Naive thymus-derived CD4-positive, alpha-beta T cell (primary cell): ENCODE measurements at regions not wholly inside any gene's neighbourhood (a gene's known extent, or its start where the extent isn't known, plus 50 kb on each side); places are given as distances from the start of the nearest gene placed in this dataset.

Experiments
- ATAC-seq: fragments of 150-1000 bp; cut with Tn5 transposase; 2 replicates; pipeline ENCODE4 v1.10.0; 2021; ENCODE audit warnings: mild to moderate bottlenecking, moderate library complexity
- CTCF ChIA-PET: fragments of 350-600 bp; sonication (Branson Sonifier 250); formaldehyde crosslinking; loops from one replicate; lab custom pipeline; 2021; ENCODE audit warnings: antibody characterized with exemption; lab: Charles Lee
- POLR2A ChIA-PET: fragments of 350-600 bp; sonication (Branson Sonifier 250); formaldehyde crosslinking; loops from one replicate; lab custom pipeline; 2021; ENCODE audit warnings: antibody characterized with exemption, inconsistent platforms; lab: Charles Lee
- DNase-seq, 9 donors: peaks; one replicate each; pipeline versions ENCODE4 v3.0.0 to v3.0.0-alpha.2; 2020 to 2022; ENCODE audit warnings: mixed read lengths in 1 of 9
- H3K27ac ChIP-seq: one replicate; pipeline ENCODE4 v1.7.0; 2013; ENCODE audit warnings: mild to moderate bottlenecking, low read depth, low read length, moderate library complexity
- H3K27me3 ChIP-seq, 2 donors: one replicate each; pipeline ENCODE4 v1.7.0; 2013; ENCODE audit warnings: low read length in 2 of 2, mild to moderate bottlenecking in 2 of 2, moderate library complexity in 2 of 2; ENCODE audit not compliant: control insufficient read depth in 2 of 2, insufficient read depth in 2 of 2
- H3K36me3 ChIP-seq, 3 experiments: 1 replicate in 2 of 3; 2 replicates in 1 of 3; pipeline ENCODE4 v1.7.0; 2013; ENCODE audit warnings: low read length in 3 of 3, mild to moderate bottlenecking in 3 of 3, moderate library complexity in 1 of 3; ENCODE audit not compliant: insufficient read depth in 3 of 3, control insufficient read depth in 2 of 3
- H3K4me1 ChIP-seq, 2 donors: one replicate each; pipeline ENCODE4 v1.7.0; 2013; ENCODE audit warnings: low read length in 2 of 2, mild to moderate bottlenecking in 2 of 2, moderate library complexity in 1 of 2; ENCODE audit not compliant: control insufficient read depth in 2 of 2, insufficient read depth in 2 of 2
- H3K4me3 ChIP-seq: 2 replicates; pipeline ENCODE4 v1.7.0; 2013; ENCODE audit warnings: mild to moderate bottlenecking, low read length
- H3K9me3 ChIP-seq, 3 experiments: 1 replicate in 2 of 3; 2 replicates in 1 of 3; pipeline ENCODE4 v1.7.0; 2013; ENCODE audit warnings: low read length in 3 of 3; ENCODE audit not compliant: control insufficient read depth in 2 of 3
- H3K27ac Mint-ChIP-seq, 9 donors: one replicate each; pipeline ENCODE4 v1.8.0; 2020 to 2022; ENCODE audit warnings: mixed read lengths in 9 of 9, mild to moderate bottlenecking in 8 of 9, moderate library complexity in 5 of 9, inconsistent platforms in 2 of 9
- H3K27me3 Mint-ChIP-seq, 5 donors: one replicate each; pipeline ENCODE4 v1.8.0; 2021 to 2022; ENCODE audit warnings: mixed read lengths in 5 of 5, mild to moderate bottlenecking in 1 of 5
- H3K36me3 Mint-ChIP-seq, 5 donors: one replicate each; pipeline ENCODE4 v1.8.0; 2020 to 2022; ENCODE audit warnings: mixed read lengths in 5 of 5, mild to moderate bottlenecking in 3 of 5, inconsistent platforms in 1 of 5
- H3K4me1 Mint-ChIP-seq, 7 donors: one replicate each; pipeline ENCODE4 v1.8.0; 2020 to 2022; ENCODE audit warnings: mixed read lengths in 7 of 7, mild to moderate bottlenecking in 3 of 7, inconsistent platforms in 1 of 7
- H3K4me3 Mint-ChIP-seq, 10 donors: one replicate each; pipeline ENCODE4 v1.8.0; 2020 to 2022; ENCODE audit warnings: mild to moderate bottlenecking in 10 of 10, mixed read lengths in 10 of 10, moderate library complexity in 6 of 10, inconsistent platforms in 2 of 10
- H3K9me3 Mint-ChIP-seq, 11 donors: one replicate each; pipeline ENCODE4 v1.8.0; 2020 to 2022; ENCODE audit warnings: mixed read lengths in 11 of 11, mild to moderate bottlenecking in 4 of 11, inconsistent platforms in 1 of 11, moderate library complexity in 1 of 11
- intact Hi-C, 2 donors: fragments of 100-400 bp; cut with micrococcal nuclease; formaldehyde crosslinking; loops; one replicate each; pipeline ENCODE4 v1.15.1; 2023

DNA sequence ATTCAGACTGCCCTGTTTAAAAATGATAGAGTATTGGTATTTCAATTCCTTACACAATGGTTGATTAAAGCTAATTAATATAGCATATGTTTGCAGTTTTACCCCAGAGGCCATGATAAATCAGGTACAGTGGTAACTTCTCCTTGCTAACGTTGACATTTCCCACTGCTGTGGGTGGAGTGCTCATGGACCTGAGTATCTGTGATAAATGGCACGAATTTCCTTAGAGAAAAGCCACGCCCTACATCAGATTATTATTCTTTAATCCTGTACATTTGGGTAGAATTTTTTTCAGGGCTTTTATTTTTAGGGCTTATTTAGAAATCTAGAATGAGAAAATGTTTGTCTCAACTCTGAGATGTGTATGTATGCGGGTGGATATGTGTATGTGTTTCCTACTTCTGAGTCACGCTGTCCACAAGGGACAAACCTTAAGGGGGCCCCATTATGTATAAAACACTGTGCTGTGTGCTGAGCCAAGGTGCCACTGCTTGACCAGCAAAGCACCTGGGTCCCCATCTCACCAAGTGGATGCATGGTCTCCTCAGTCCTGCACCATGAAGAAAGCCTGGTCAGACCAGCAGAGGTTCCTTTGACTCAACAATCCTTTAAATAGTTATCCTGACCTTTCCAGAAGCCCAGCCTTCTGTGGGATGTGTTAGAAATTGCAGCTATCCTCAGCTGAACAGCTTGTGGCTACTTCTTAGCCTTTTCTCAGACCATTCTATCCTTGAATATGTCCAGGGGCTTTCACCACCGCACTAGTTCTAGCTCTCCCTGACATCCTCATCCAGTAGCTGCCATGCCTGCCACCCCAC lies 57.9 kb upstream of the STK38L start:
- H3K27me3 ChIP-seq = no peaks in the 10 kb centered on the region
- Mint-ChIP-seq H3K27ac (no peak overlapping the region), H3K27me3 (no peaks in the 10 kb centered on the region), H3K4me3 (no peak overlapping the region), H3K4me1 (peaks cover 2 to 16% (median 7%) of the 10 kb centered on the region in 7 donors), H3K9me3 (peaks cover 0 to 3% (median 0%) of the 10 kb centered on the region in 11 donors), H3K36me3 (peaks cover 0 to 5% (median 0%) of the 10 kb centered on the region in 5 donors)
- ATAC-seq (no peak), DNase-seq (no peak)
- no peaks in the 10 kb centered on the region for H3K9me3 ChIP-seq
- ChIA-PET POLR2A (no interaction called here), CTCF (no interaction called here)
- no peaks in the 10 kb centered on the region for H3K36me3 ChIP-seq
- intact Hi-C loops = no loop called here
- H3K4me3 ChIP-seq = no peak overlapping the region
- H3K4me1 ChIP-seq = peaks cover 0 to 6% of the 10 kb centered on the region in 2 donors
- H3K27ac ChIP-seq = no peak overlapping the region

DNA sequence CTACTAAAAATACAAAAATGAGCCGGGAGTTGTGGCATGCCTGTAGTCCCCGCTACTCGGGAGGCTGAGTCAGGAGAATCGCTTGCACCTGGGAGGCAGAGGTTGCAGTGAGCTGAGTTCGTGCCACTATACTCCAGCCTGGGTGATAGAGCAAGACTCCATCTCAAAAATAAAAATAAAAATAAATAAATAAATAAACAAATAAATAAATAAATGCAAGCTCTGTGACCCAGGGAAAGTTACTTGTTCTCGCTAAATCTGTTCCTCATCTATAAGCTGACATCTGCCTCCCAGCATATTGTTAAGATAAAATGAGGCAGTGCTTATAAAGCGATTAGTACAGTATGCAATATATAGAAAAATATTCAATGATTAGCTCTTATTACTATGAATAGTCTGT lies 56.4 kb upstream of the STK38L start:
- no peaks in the 10 kb centered on the region for H3K36me3 ChIP-seq
- Mint-ChIP-seq H3K27ac (no peak overlapping the region), H3K27me3 (peaks cover 0 to 4% (median 0%) of the 10 kb centered on the region in 5 donors), H3K36me3 (peaks cover 0 to 9% (median 0%) of the 10 kb centered on the region in 5 donors), H3K4me1 (peaks cover 2 to 16% (median 7%) of the 10 kb centered on the region in 7 donors), H3K9me3 (peaks cover 0 to 3% (median 0%) of the 10 kb centered on the region in 11 donors), H3K4me3 (no peak overlapping the region)
- ATAC-seq (no peak), DNase-seq (no peak)
- ChIA-PET CTCF (no interaction called here), POLR2A (no interaction called here)
- intact Hi-C loops = no loop called here
- H3K27ac ChIP-seq = no peak overlapping the region
- H3K9me3 ChIP-seq = no peaks in the 10 kb centered on the region
- H3K4me3 ChIP-seq = no peak overlapping the region
- H3K27me3 ChIP-seq = no peaks in the 10 kb centered on the region
- peaks cover 0 to 6% of the 10 kb centered on the region in 2 donors for H3K4me1 ChIP-seq

DNA sequence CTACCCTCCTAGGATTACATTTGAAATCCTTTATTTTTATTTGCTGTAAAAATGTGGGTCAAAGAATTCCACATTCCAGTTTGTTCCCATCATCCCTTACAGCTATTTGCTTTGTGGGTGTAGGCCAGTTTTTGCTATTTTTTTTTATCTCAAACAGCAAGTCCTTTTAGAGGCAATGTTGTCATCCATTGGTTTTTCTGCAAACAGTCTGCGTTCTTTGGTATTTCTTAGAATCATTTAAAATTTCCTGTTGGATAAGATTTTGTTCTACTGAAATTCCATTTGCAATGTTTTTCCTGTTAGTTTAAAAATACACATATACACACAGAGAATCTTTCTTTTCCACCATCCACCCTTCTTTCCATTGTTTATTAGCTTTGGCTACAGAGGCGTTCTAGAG lies 53.3 kb upstream of the STK38L start:
- H3K9me3 ChIP-seq = no peaks in the 10 kb centered on the region
- CTCF ChIA-PET = no interaction called here
- H3K27me3 ChIP-seq = no peaks in the 10 kb centered on the region
- ATAC-seq (no peak), DNase-seq (no peak)
- H3K4me3 ChIP-seq = no peak overlapping the region
- H3K4me1 ChIP-seq = no peaks in the 10 kb centered on the region
- H3K27ac ChIP-seq = no peak overlapping the region
- intact Hi-C loops = no loop called here
- peaks cover 0 to 3% (median 0%) of the 10 kb centered on the region in 11 donors for H3K9me3 Mint-ChIP-seq
- no peak overlapping the region for H3K27ac Mint-ChIP-seq
- no peak overlapping the region for H3K4me3 Mint-ChIP-seq
- POLR2A ChIA-PET = no interaction called here
- no peaks in the 10 kb centered on the region for H3K36me3 ChIP-seq
- H3K27me3 Mint-ChIP-seq = peaks cover 0 to 4% (median 0%) of the 10 kb centered on the region in 5 donors
- H3K4me1 Mint-ChIP-seq = peaks cover 0 to 5% (median 0%) of the 10 kb centered on the region in 7 donors
- peaks cover 0 to 9% (median 0%) of the 10 kb centered on the region in 5 donors for H3K36me3 Mint-ChIP-seq

DNA sequence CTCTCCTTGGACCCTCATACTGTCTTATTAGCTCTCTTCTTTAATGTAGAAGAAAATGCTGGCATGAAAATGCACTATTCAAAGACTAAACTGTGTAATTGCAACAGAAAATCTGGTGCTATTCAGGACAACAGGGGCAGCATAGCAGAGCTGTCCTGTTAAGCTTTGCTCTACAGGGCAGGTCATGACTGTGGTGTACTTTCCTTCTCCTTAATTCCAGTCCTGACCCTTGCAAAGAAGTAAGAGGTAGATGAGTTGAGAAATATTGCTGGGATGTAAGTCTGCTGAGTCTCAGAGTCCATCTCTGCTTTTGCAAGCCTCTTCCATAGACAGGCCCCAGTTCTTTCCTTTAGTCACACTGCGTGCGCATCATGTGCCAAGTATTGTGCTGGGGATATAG lies 52.6 kb upstream of the STK38L start:
- Mint-ChIP-seq H3K4me3 (no peak overlapping the region), H3K27ac (no peak overlapping the region), H3K9me3 (peaks cover 0 to 3% (median 0%) of the 10 kb centered on the region in 11 donors), H3K4me1 (peaks cover 0 to under 1% (median 0%) of the 10 kb centered on the region in 7 donors), H3K27me3 (peaks cover 0 to 4% (median 0%) of the 10 kb centered on the region in 5 donors), H3K36me3 (peaks cover 0 to 9% (median 0%) of the 10 kb centered on the region in 5 donors)
- ATAC-seq (no peak), DNase-seq (no peak)
- Histone ChIP-seq H3K4me3 (no peak overlapping the region), H3K27me3 (no peaks in the 10 kb centered on the region), H3K27ac (no peak overlapping the region), H3K4me1 (no peaks in the 10 kb centered on the region), H3K9me3 (no peaks in the 10 kb centered on the region), H3K36me3 (no peaks in the 10 kb centered on the region)
- ChIA-PET CTCF (no interaction called here), POLR2A (no interaction called here)
- intact Hi-C loops = no loop called here

DNA sequence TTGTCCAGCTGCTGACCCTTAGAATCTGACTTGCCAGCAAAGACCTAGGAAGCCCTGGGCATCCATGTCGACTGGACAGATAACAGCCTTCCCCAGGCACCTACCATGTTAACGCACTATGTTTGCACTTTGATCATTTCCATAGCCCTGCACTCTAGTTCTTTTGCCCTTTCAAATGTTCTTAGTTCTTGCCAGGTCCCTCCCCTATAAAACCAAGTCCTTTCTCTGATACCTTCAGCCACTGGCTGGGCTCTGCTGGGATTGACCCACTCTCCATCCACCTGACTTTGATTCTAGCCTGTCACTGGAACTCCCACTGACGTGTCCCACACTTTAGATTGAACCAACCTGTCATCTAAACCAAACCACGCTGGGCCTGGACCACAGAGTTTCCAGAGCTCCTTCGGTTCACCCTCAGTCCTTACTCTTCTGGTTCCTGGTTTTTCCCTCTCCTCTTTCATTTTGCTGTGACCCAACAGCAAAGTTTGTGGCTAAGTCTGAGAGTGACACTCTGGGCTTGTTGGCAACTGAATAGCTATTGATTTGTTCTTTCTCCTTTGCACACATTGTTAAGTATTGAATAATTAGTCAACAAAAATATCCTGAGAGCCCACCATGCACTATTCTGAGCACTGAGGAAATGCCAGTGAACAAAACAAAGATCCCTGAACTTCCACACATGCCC lies 51.8 kb upstream of the STK38L start:
- ATAC-seq (no peak), DNase-seq (no peak)
- H3K27ac Mint-ChIP-seq = no peak overlapping the region
- H3K4me3 ChIP-seq = no peak overlapping the region
- CTCF ChIA-PET = no interaction called here
- no peak overlapping the region for H3K4me3 Mint-ChIP-seq
- no peaks in the 10 kb centered on the region for H3K36me3 ChIP-seq
- H3K4me1 ChIP-seq = no peaks in the 10 kb centered on the region
- no peaks in the 10 kb centered on the region for H3K27me3 ChIP-seq
- POLR2A ChIA-PET = no interaction called here
- H3K27ac ChIP-seq = no peak overlapping the region
- H3K36me3 Mint-ChIP-seq = peaks cover 0 to 9% (median 0%) of the 10 kb centered on the region in 5 donors
- H3K4me1 Mint-ChIP-seq = no peaks in the 10 kb centered on the region
- peaks cover 0 to 3% (median 0%) of the 10 kb centered on the region in 11 donors for H3K9me3 Mint-ChIP-seq
- intact Hi-C loops = no loop called here
- H3K9me3 ChIP-seq = no peaks in the 10 kb centered on the region
- H3K27me3 Mint-ChIP-seq = peaks cover 0 to 4% (median 0%) of the 10 kb centered on the region in 5 donors

DNA sequence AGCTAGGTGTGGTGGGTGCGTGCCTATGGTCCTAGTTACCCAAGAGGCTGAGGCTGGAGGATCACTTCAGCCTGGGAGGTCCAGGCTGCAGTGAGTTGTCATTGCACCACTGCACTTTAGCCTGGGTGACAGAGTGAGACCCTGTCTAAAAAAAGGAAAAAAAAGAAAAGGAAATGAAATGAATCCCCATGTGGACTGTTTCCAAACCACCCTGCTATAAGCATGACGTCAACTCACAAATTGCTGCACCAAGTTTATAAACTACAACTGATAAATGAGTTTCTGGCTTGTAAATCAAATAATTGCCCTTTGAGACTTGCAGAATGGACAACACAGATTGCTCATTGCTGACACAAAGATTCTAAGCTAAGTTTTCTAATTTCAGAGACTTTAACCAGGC lies 51.0 kb upstream of the STK38L start:
- intact Hi-C loops = no loop called here
- CTCF ChIA-PET = no interaction called here
- H3K27ac ChIP-seq = no peak overlapping the region
- Mint-ChIP-seq H3K9me3 (peaks cover 0 to 3% (median 0%) of the 10 kb centered on the region in 11 donors), H3K4me3 (no peak overlapping the region), H3K27ac (no peak overlapping the region), H3K27me3 (peaks cover 0 to 4% (median 0%) of the 10 kb centered on the region in 5 donors), H3K36me3 (peaks cover 0 to 9% (median 0%) of the 10 kb centered on the region in 5 donors), H3K4me1 (no peaks in the 10 kb centered on the region)
- no peaks in the 10 kb centered on the region for H3K4me1 ChIP-seq
- H3K4me3 ChIP-seq = no peak overlapping the region
- no peaks in the 10 kb centered on the region for H3K9me3 ChIP-seq
- H3K27me3 ChIP-seq = no peaks in the 10 kb centered on the region
- DNase-seq = no peak
- POLR2A ChIA-PET = no interaction called here
- no peaks in the 10 kb centered on the region for H3K36me3 ChIP-seq
- ATAC-seq = no peak
